Common myeloid progenitor, CD34-positive (primary cell): ENCODE measurements at regions not wholly inside any gene's neighbourhood (a gene's known extent, or its start where the extent isn't known, plus 50 kb on each side); places are given as distances from the start of the nearest gene placed in this dataset.

Source experiments
- CTCF ChIA-PET: fragments of 350-600 bp; sonication (Branson Sonifier 250); formaldehyde crosslinking; loops from one replicate; lab custom pipeline; 2021; ENCODE audit warnings: antibody characterized with exemption; lab: Charles Lee
- POLR2A ChIA-PET: fragments of 350-600 bp; sonication (Branson Sonifier 250); formaldehyde crosslinking; loops from one replicate; lab custom pipeline; 2021; ENCODE audit warnings: antibody characterized with exemption; lab: Charles Lee
- DNase-seq, 3 donors: peaks; one replicate each; pipeline versions ENCODE4 v3.0.0 to v3.0.0-alpha.2; 2013
- H3K27ac ChIP-seq, 2 experiments: 1 replicate in 1 of 2; 2 replicates in 1 of 2; pipeline ENCODE4 v1.7.0; 2013; ENCODE audit warnings: inconsistent platforms in 2 of 2, low read length in 2 of 2, mild to moderate bottlenecking in 2 of 2, low read depth in 1 of 2, moderate library complexity in 1 of 2; ENCODE audit not compliant: severe bottlenecking in 2 of 2, insufficient read depth in 1 of 2, poor library complexity in 1 of 2
- H3K27me3 ChIP-seq, 5 experiments: replicated peaks in 2 of 5; 1 replicate in 3 of 5; 2 replicates in 2 of 5; pipeline versions ENCODE4 v1.6.1 to v1.7.0; 2013; ENCODE audit warnings: low read length in 4 of 5, mild to moderate bottlenecking in 2 of 5, moderate library complexity in 2 of 5, inconsistent platforms in 1 of 5; ENCODE audit not compliant: insufficient read depth in 5 of 5, control insufficient read depth in 4 of 5
- H3K36me3 ChIP-seq, 4 experiments: 1 replicate in 2 of 4; 2 replicates in 2 of 4; pipeline versions ENCODE4 v1.6.1 to v1.7.0; 2013; ENCODE audit warnings: low read length in 3 of 4, control low read depth in 1 of 4, mild to moderate bottlenecking in 1 of 4; ENCODE audit not compliant: control insufficient read depth in 4 of 4, insufficient read depth in 4 of 4
- H3K4me1 ChIP-seq, 4 experiments: 1 replicate in 3 of 4; 2 replicates in 1 of 4; pipeline versions ENCODE4 v1.6.1 to v1.7.1; 2013; ENCODE audit warnings: low read length in 3 of 4, mild to moderate bottlenecking in 3 of 4, control low read depth in 1 of 4, inconsistent platforms in 1 of 4, moderate library complexity in 1 of 4; ENCODE audit not compliant: control insufficient read depth in 4 of 4, insufficient read depth in 4 of 4; ENCODE audit errors: control extremely low read depth in 1 of 4
- H3K4me3 ChIP-seq, 7 experiments: 1 replicate in 4 of 7; 2 replicates in 3 of 7; pipeline versions ENCODE4 v1.5.1 to v1.7.0; 2013; ENCODE audit warnings: mild to moderate bottlenecking in 7 of 7, low read length in 6 of 7, moderate library complexity in 6 of 7, inconsistent platforms in 2 of 7, low read depth in 2 of 7, control low read depth in 1 of 7; ENCODE audit not compliant: insufficient read depth in 4 of 7, control insufficient read depth in 1 of 7; ENCODE audit errors: extremely low read depth in 1 of 7
- H3K9me3 ChIP-seq, 5 experiments: 1 replicate in 4 of 5; 2 replicates in 1 of 5; pipeline versions ENCODE4 v1.6.1 to v1.7.1; 2013; ENCODE audit warnings: low read length in 4 of 5, mild to moderate bottlenecking in 2 of 5, inconsistent platforms in 1 of 5, low read depth in 1 of 5, moderate library complexity in 1 of 5; ENCODE audit not compliant: control insufficient read depth in 4 of 5, insufficient read depth in 2 of 5; ENCODE audit errors: control extremely low read depth in 1 of 5
- WGBS: methylation state at CpG from one replicate; pipeline ENCODE4 v1.1.5; 2013; ENCODE audit not compliant: insufficient coverage; 5-methylcytosine and 5-hydroxymethylcytosine counted together

GRCh38 chr10:78785066-78785465, 283.7 kb upstream of the ZMIZ1 start:
- H3K27me3 ChIP-seq, result peaks cover 0 to 3% (median 0%) of the 10 kb centered on the region in 5 experiments
- no peak overlapping the region for H3K4me3 ChIP-seq
- H3K36me3 ChIP-seq, result no peaks in the 10 kb centered on the region
- H3K4me1 ChIP-seq, result no peaks in the 10 kb centered on the region
- 95% methylated on average over 2 of the region's 4 CpGs for whole genome bisulfite sequencing
- H3K27ac ChIP-seq, result no peak overlapping the region
- DNase-seq, result no peak
- H3K9me3 ChIP-seq, result peaks cover 0 to 7% (median 0%) of the 10 kb centered on the region in 5 experiments
- ChIA-PET POLR2A (no interaction called here), CTCF (no interaction called here)

GRCh38 chr10:78785991-78786390, 282.8 kb upstream of the ZMIZ1 start:
- POLR2A ChIA-PET, result no interaction called here
- CTCF ChIA-PET, result interaction anchor here (0.6 kb wide), 1 partner anchor 405 kb away, joined by 3 read pairs; no protein-coding TSS in a partner anchor
- no peak for DNase-seq

GRCh38 chr10:78787125-78787524, 281.6 kb upstream of the ZMIZ1 start:
- Histone ChIP-seq H3K4me3 (no peak overlapping the region), H3K4me1 (no peaks in the 10 kb centered on the region), H3K27ac (no peak overlapping the region), H3K27me3 (peaks cover 0 to 3% (median 0%) of the 10 kb centered on the region in 5 experiments), H3K9me3 (peaks cover 0 to 7% (median 0%) of the 10 kb centered on the region in 5 experiments), H3K36me3 (no peaks in the 10 kb centered on the region)
- WGBS, result 100% methylated on average over 1 of the region's 2 CpGs
- CTCF ChIA-PET, result no interaction called here
- no peak for DNase-seq
- POLR2A ChIA-PET, result no interaction called here

More at GRCh38 chr10:78785991-78786390, 282.8 kb upstream of the ZMIZ1 start:
- no peak overlapping the region for H3K4me3 ChIP-seq
- no peaks in the 10 kb centered on the region for H3K4me1 ChIP-seq
- no peak overlapping the region for H3K27ac ChIP-seq
- peaks cover 0 to 3% (median 0%) of the 10 kb centered on the region in 5 experiments for H3K27me3 ChIP-seq
- WGBS, result 100% methylated on average over 4 of the region's 6 CpGs
- H3K36me3 ChIP-seq, result no peaks in the 10 kb centered on the region
- peaks cover 0 to 7% (median 0%) of the 10 kb centered on the region in 5 experiments for H3K9me3 ChIP-seq

GRCh38 chr10:78794736-78795455, 273.9 kb upstream of the ZMIZ1 start:
- 98% methylated on average over 6 of the region's 7 CpGs for WGBS
- Histone ChIP-seq H3K4me3 (no peak overlapping the region), H3K27ac (no peak overlapping the region), H3K4me1 (no peaks in the 10 kb centered on the region), H3K36me3 (no peaks in the 10 kb centered on the region), H3K27me3 (peaks cover 0 to 7% (median 0%) of the 10 kb centered on the region in 5 experiments), H3K9me3 (peaks cover 0 to 6% (median 5%) of the 10 kb centered on the region in 5 experiments)
- no peak for DNase-seq
- ChIA-PET POLR2A (no interaction called here), CTCF (no interaction called here)

- Histone ChIP-seq H3K9me3 (no peaks in the 10 kb centered on the region), H3K27ac (no peak overlapping the region), H3K4me3 (no peak overlapping the region), H3K27me3 (peaks cover 0 to 8% (median 0%) of the 10 kb centered on the region in 5 experiments), H3K36me3 (no peaks in the 10 kb centered on the region), H3K4me1 (no peaks in the 10 kb centered on the region)
- WGBS, result 93% methylated on average over 6 of the region's 6 CpGs
- peak in 2 of 3 donors; percentile 4 to 7 for DNase-seq
- ChIA-PET POLR2A (no interaction called here), CTCF (no interaction called here)
Observed at GRCh38 chr10:78798976-78799730, 269.6 kb upstream of the ZMIZ1 start.

- WGBS, result 100% methylated on average over 3 of the region's 5 CpGs
- no peak for DNase-seq
- ChIA-PET CTCF (no interaction called here), POLR2A (no interaction called here)
- no peaks in the 10 kb centered on the region for H3K9me3 ChIP-seq
- no peaks in the 10 kb centered on the region for H3K4me1 ChIP-seq
- no peak overlapping the region for H3K27ac ChIP-seq
- H3K4me3 ChIP-seq, result no peak overlapping the region
- H3K36me3 ChIP-seq, result no peaks in the 10 kb centered on the region
- peaks cover 0 to 8% (median 0%) of the 10 kb centered on the region in 5 experiments for H3K27me3 ChIP-seq
Observed at GRCh38 chr10:78800006-78800405, 268.8 kb upstream of the ZMIZ1 start.
